K562 (cell line): ENCODE measurements at regions not wholly inside any gene's neighbourhood (a gene's known extent, or its start where the extent isn't known, plus 50 kb on each side); places are given as distances from the start of the nearest gene placed in this dataset.

Experiments used
- ATAC-seq: fragments of 200-7000 bp; cut with Tn5 transposase; 3 replicates; pipeline ENCODE4 v1.9.1; 2020; ENCODE audit warnings: moderate library complexity
- BruUV-seq: library from RNA; stranded (reverse); fragments of 400-500 nt; replicated peaks from 2 replicates; lab custom pipeline; 2021; lab: Mats Ljungman, UMichigan
- CTCF ChIA-PET: fragments of 300-600 bp; formaldehyde crosslinking; extraction: SDS; loops from one replicate; lab custom pipeline; 2021; ENCODE audit warnings: low intra/inter-chr PET ratio; lab: Yijun Ruan, JAX
- POLR2A ChIA-PET: fragments of 300-600, 350-650 bp; sonication (Branson Sonifier 250); formaldehyde crosslinking; extraction: SDS; loops from one replicate; lab custom pipeline; 2021; ENCODE audit warnings: antibody characterized with exemption, inconsistent platforms; lab: Yijun Ruan, JAX
- DNase-seq, 4 experiments: peaks; one replicate each; pipeline versions ENCODE4 v3.0.0 to v3.0.0-alpha.2; 2011 to 2018; ENCODE audit warnings: low spot score in 3 of 4, mixed read lengths in 3 of 4; ENCODE audit errors: extremely low read depth in 1 of 4
- FAIRE-seq: peaks from 2 replicates; lab custom pipeline; 2011; peaks lifted over from hg19 to GRCh38; lab: Jason Lieb, UNC
- H2AFZ ChIP-seq: 2 replicates; pipeline ENCODE4 v1.6.0; 2011; ENCODE audit warnings: low read depth, low read length, control low read depth, inconsistent platforms
- H3K27ac ChIP-seq: fragments of 200-600 bp; 3 replicates; pipeline ENCODE4 v1.8.0; 2011; ENCODE audit warnings: low read depth, mild to moderate bottlenecking, control low read depth, inconsistent platforms, low read length, moderate library complexity, mixed read lengths; ENCODE audit errors: extremely low read depth
- H3K27me3 ChIP-seq, 2 experiments: fragments of 300-600 bp in 1 of 2; 2 replicates in 1 of 2; 3 replicates in 1 of 2; pipeline versions ENCODE4 v1.6.0 to v1.8.0; 2011; ENCODE audit warnings: inconsistent platforms in 2 of 2, low read length in 2 of 2, mild to moderate bottlenecking in 1 of 2, mixed read lengths in 1 of 2, moderate library complexity in 1 of 2; ENCODE audit not compliant: control insufficient read depth in 2 of 2, insufficient read depth in 2 of 2
- H3K36me3 ChIP-seq: fragments of 300-600 bp; 3 replicates; pipeline ENCODE4 v1.8.0; 2011; ENCODE audit warnings: mild to moderate bottlenecking, low read length, inconsistent platforms; ENCODE audit not compliant: control insufficient read depth, insufficient read depth
- H3K4me1 ChIP-seq, 2 experiments: fragments of 200-600 bp in 1 of 2; replicated peaks in 1 of 2; 2 replicates in 1 of 2; 3 replicates in 1 of 2; pipeline versions ENCODE4 v1.5.1 to v1.8.0; 2011; ENCODE audit warnings: inconsistent platforms in 2 of 2, low read length in 2 of 2, mild to moderate bottlenecking in 1 of 2, mixed read lengths in 1 of 2, moderate library complexity in 1 of 2; ENCODE audit not compliant: control insufficient read depth in 2 of 2, insufficient read depth in 2 of 2
- H3K4me2 ChIP-seq: 2 replicates; pipeline ENCODE4 v1.6.1; 2011; ENCODE audit warnings: low read length, control low read depth, inconsistent platforms, mixed read lengths; ENCODE audit not compliant: insufficient read depth
- H3K4me3 ChIP-seq: fragments of 200-600 bp; sonication (generic), shearing (Covaris generic); 2 replicates; pipeline ENCODE4 v1.5.1; 2016; ENCODE audit warnings: control low read depth, inconsistent platforms
- H3K79me2 ChIP-seq: fragments of 200-600 bp; 3 replicates; pipeline ENCODE4 v1.8.0; 2011; ENCODE audit warnings: low read length, inconsistent platforms; ENCODE audit not compliant: control insufficient read depth, insufficient read depth
- H3K9ac ChIP-seq, 2 experiments: 2 replicates each; pipeline versions ENCODE4 v1.6.0 to v1.6.1; 2011; ENCODE audit warnings: low read depth in 2 of 2, low read length in 2 of 2, control low read depth in 1 of 2, inconsistent platforms in 1 of 2, mild to moderate bottlenecking in 1 of 2, mixed read lengths in 1 of 2; ENCODE audit not compliant: insufficient read depth in 1 of 2
- H3K9me1 ChIP-seq: one replicate; pipeline ENCODE4 v1.6.0; 2011; ENCODE audit warnings: inconsistent platforms, mild to moderate bottlenecking, low read length, moderate library complexity; ENCODE audit not compliant: control insufficient read depth, insufficient read depth
- H3K9me3 ChIP-seq: replicated peaks from 2 replicates; pipeline ENCODE4 v1.5.1; 2011; ENCODE audit warnings: low read depth, low read length, inconsistent platforms; ENCODE audit not compliant: control insufficient read depth, insufficient read depth
- H4K20me1 ChIP-seq: replicated peaks from 2 replicates; pipeline ENCODE4 v1.6.1; 2011; ENCODE audit warnings: low read length, inconsistent platforms, mixed read lengths; ENCODE audit not compliant: control insufficient read depth, insufficient read depth
- CEBPB ChIP-seq: fragments of 450-650 bp; IDR thresholded peaks from 2 replicates; pipeline ENCODE4 v1.6.1; 2016; ENCODE audit warnings: missing genetic modification characterization, missing compliant biosample characterization
- CHCHD3 ChIP-seq: fragments of 250-450 bp; sonication (Bioruptor Pico); IDR thresholded peaks from 2 replicates; pipeline ENCODE4 v2.1.2; 2022; ENCODE audit warnings: mild to moderate bottlenecking
- ESRRB ChIP-seq: fragments of 250-450 bp; sonication (Bioruptor Pico); IDR thresholded peaks from 2 replicates; pipeline ENCODE4 v1.5.0; 2020; ENCODE audit warnings: mild to moderate bottlenecking, moderate library complexity, borderline replicate concordance
- ID3 ChIP-seq, 2 experiments: fragments of 250-450 bp in 1 of 2; fragments of 450-650 bp in 1 of 2; sonication (Bioruptor Pico) in 1 of 2; IDR thresholded peaks; 2 replicates each; pipeline versions ENCODE4 v1.6.1 to v1.8.0; 2016 to 2021; ENCODE audit warnings: mild to moderate bottlenecking in 2 of 2, moderate library complexity in 2 of 2, missing compliant biosample characterization in 1 of 2, missing genetic modification characterization in 1 of 2
- MCM7 ChIP-seq, 2 experiments: fragments of 450-650 bp; IDR thresholded peaks; 2 replicates each; pipeline ENCODE4 v1.6.1; 2016 to 2018
- TCF7 ChIP-seq: sonication (generic); IDR thresholded peaks from 2 replicates; pipeline ENCODE4 v1.6.1; 2016; ENCODE audit warnings: antibody characterized with exemption, borderline replicate concordance
- ZFP1 ChIP-seq: fragments of 450-650 bp; formaldehyde crosslinking; IDR thresholded peaks from 2 replicates; pipeline ENCODE4 v1.4.0; 2020; ENCODE audit warnings: mild to moderate bottlenecking, mixed read lengths
- ZNF224 ChIP-seq: sonication (generic); formaldehyde crosslinking; IDR thresholded peaks from 2 replicates; pipeline ENCODE4 v1.8.0; 2022; ENCODE audit warnings: mild to moderate bottlenecking, missing genetic modification reagents
- ZNF354B ChIP-seq: fragments of 250-450 bp; sonication (Bioruptor Pico); IDR thresholded peaks from 2 replicates; pipeline ENCODE4 v1.4.0; 2020
- ZNF431 ChIP-seq: sonication (generic); formaldehyde crosslinking; IDR thresholded peaks from 2 replicates; pipeline ENCODE4 v1.8.0; 2022; ENCODE audit warnings: mild to moderate bottlenecking, missing genetic modification reagents
- in situ Hi-C: fragments of 300-500 bp; cut with MboI; formaldehyde crosslinking; loops from 4 replicates; pipeline ENCODE4 v1.15.0; 2018; ENCODE audit warnings: inconsistent platforms, mixed read lengths
- intact Hi-C: fragments of 100-400 bp; cut with micrococcal nuclease; formaldehyde crosslinking; loops from 2 replicates; pipeline ENCODE4 v1.14.2; 2022

GRCh38 chr5:107324809-107325208 lies 345.9 kb downstream of the EFNA5 start:
- FAIRE-seq (no peak), DNase-seq (no peak), ATAC-seq (no peak)
- intact Hi-C loops (no loop called here), in situ Hi-C loops (no loop called here)
- Histone ChIP-seq H3K4me3 (no peak overlapping the region), H3K4me1 (no peaks in the 10 kb centered on the region), H2AFZ (no peak overlapping the region), H3K27ac (no peak overlapping the region), H3K9ac (no peak overlapping the region), H3K9me3 (no peaks in the 10 kb centered on the region), H4K20me1 (no peaks in the 10 kb centered on the region), H3K27me3 (no peaks in the 10 kb centered on the region), H3K79me2 (no peaks in the 10 kb centered on the region), H3K4me2 (no peak overlapping the region), H3K36me3 (no peaks in the 10 kb centered on the region), H3K9me1 (no peaks in the 10 kb centered on the region)
- POLR2A ChIA-PET = no interaction called here
- BruUV-seq = no TSS peak
- CTCF ChIA-PET = no interaction called here
- TF ChIP-seq ZNF224 (CRISPR knock-in tag) (no peak), ESRRB (CRISPR knock-in tag) (no peak), ZFP1 (no peak), ZNF354B (no peak), CEBPB (tag) (no peak), TCF7 (no peak), ID3 (CRISPR knock-in tag; IDR thresholded peaks at IDR 0.05) (no peak), ID3 (tag; IDR thresholded peaks at IDR 0.05) (no peak), ZNF431 (CRISPR knock-in tag) (no peak), MCM7 (IDR thresholded peaks at IDR 0.05) (no peak), CHCHD3 (CRISPR knock-in tag) (no peak)
